ENCODE measurements at regions not wholly inside any gene's neighbourhood (a gene's known extent, or its start where the extent isn't known, plus 50 kb on each side); places are given as distances from the start of the nearest gene placed in this dataset.
"Not testable (repeated sequence)": the region's sequence is repeated elsewhere in the genome, so short reads cannot be mapped to it uniquely, and the experiment has no call there.

GRCh38 chr1:168408539-168408865 is 127.8 kb downstream of the TBX19 start:
- ChIA-PET POLR2A (no interaction called here), CTCF (no interaction called here)
- no peak for TF ChIP-seq CTCF (IDR thresholded peaks at IDR 0.05; ENCODE audit: low read depth, low read length)
- Histone ChIP-seq H3K27me3 (ENCODE audit: control insufficient read depth, insufficient read depth, low read length) (no peaks in the 10 kb centered on the region), H3K9me3 (ENCODE audit: control insufficient read depth, insufficient read depth, low read length) (no peaks in the 10 kb centered on the region), H3K27ac (ENCODE audit: low read depth, low read length) (no peak overlapping the region), H3K4me3 (ENCODE audit: low read depth, low read length) (no peak overlapping the region)
- no peak for DNase-seq (ENCODE audit: low read depth, low spot score)

GRCh38 chr1:168407832-168408538 is 127.3 kb downstream of the TBX19 start:
- CTCF ChIA-PET, result interaction anchor here (1.7 kb wide), 1 partner anchor 66 kb away, joined by 4 read pairs; no protein-coding TSS in a partner anchor
- Histone ChIP-seq H3K27me3 (ENCODE audit: control insufficient read depth, insufficient read depth, low read length) (no peaks in the 10 kb centered on the region), H3K27ac (ENCODE audit: low read depth, low read length) (no peak overlapping the region), H3K4me3 (ENCODE audit: low read depth, low read length) (no peak overlapping the region), H3K9me3 (ENCODE audit: control insufficient read depth, insufficient read depth, low read length) (no peaks in the 10 kb centered on the region)
- POLR2A ChIA-PET, result no interaction called here
- no peak for TF ChIP-seq CTCF (IDR thresholded peaks at IDR 0.05; ENCODE audit: low read depth, low read length)
- DNase-seq (ENCODE audit: low read depth, low spot score), result no peak

GRCh38 chr1:168405906-168406549 is 125.4 kb downstream of the TBX19 start:
- no peak for TF ChIP-seq CTCF (IDR thresholded peaks at IDR 0.05; ENCODE audit: low read depth, low read length)
- CTCF ChIA-PET, result interaction anchor here (1.7 kb wide), 1 partner anchor 64 kb away, joined by 4 read pairs; no protein-coding TSS in a partner anchor
- Histone ChIP-seq H3K27ac (ENCODE audit: low read depth, low read length) (no peak overlapping the region), H3K9me3 (ENCODE audit: control insufficient read depth, insufficient read depth, low read length) (no peaks in the 10 kb centered on the region), H3K4me3 (ENCODE audit: low read depth, low read length) (no peak overlapping the region), H3K27me3 (ENCODE audit: control insufficient read depth, insufficient read depth, low read length) (no peaks in the 10 kb centered on the region)
- DNase-seq (ENCODE audit: low read depth, low spot score), result no peak
- POLR2A ChIA-PET, result no interaction called here

GRCh38 chr1:168403140-168403539 is 122.5 kb downstream of the TBX19 start:
- Histone ChIP-seq H3K27ac (ENCODE audit: low read depth, low read length) (no peak overlapping the region), H3K9me3 (ENCODE audit: control insufficient read depth, insufficient read depth, low read length) (no peaks in the 10 kb centered on the region), H3K27me3 (ENCODE audit: control insufficient read depth, insufficient read depth, low read length) (no peaks in the 10 kb centered on the region), H3K4me3 (ENCODE audit: low read depth, low read length) (no peak overlapping the region)
- TF ChIP-seq CTCF (IDR thresholded peaks at IDR 0.05; ENCODE audit: low read depth, low read length), result no peak
- ChIA-PET POLR2A (no interaction called here), CTCF (interaction anchor here (0.6 kb wide), 1 partner anchor 60 kb away, joined by 4 read pairs; no protein-coding TSS in a partner anchor)
- no peak for DNase-seq (ENCODE audit: low read depth, low spot score)

GRCh38 chr1:168402466-168402865 is 121.8 kb downstream of the TBX19 start:
- H3K27ac ChIP-seq (ENCODE audit: low read depth, low read length); H3K27me3 ChIP-seq (ENCODE audit: control insufficient read depth, insufficient read depth, low read length); DNase-seq (ENCODE audit: low read depth, low spot score); H3K4me3 ChIP-seq (ENCODE audit: low read depth, low read length); POLR2A ChIA-PET; H3K9me3 ChIP-seq (ENCODE audit: control insufficient read depth, insufficient read depth, low read length): not testable (repeated sequence)
- CTCF ChIA-PET, result interaction anchor here (0.6 kb wide), 1 partner anchor 60 kb away, joined by 4 read pairs; no protein-coding TSS in a partner anchor

Measured in AG04450 (cell line).